Stimulated activated naive B cell treated with anti-CD40 and anti-IgM and Interleukin-4, amounts not matched to agents 10 μg/mL and 1 μg/mL and 100 μg/mL, for 72 hours (primary cell): ENCODE measurements at regions not wholly inside any gene's neighbourhood (a gene's known extent, or its start where the extent isn't known, plus 50 kb on each side); places are given as distances from the start of the nearest gene placed in this dataset.

ENCODE experiments used
- ATAC-seq, 2 donors: fragments of 150-1000 bp; cut with Tn5 transposase; replicated peaks; 2 replicates each; pipeline ENCODE4 v1.10.0; 2021; ENCODE audit warnings: moderate library complexity in 1 of 2
- DNase-seq: peaks from one replicate; pipeline ENCODE4 v3.0.0; 2021
- H3K27ac Mint-ChIP-seq: one replicate; pipeline ENCODE4 v1.8.0; 2022; ENCODE audit warnings: mild to moderate bottlenecking, mixed read lengths
- H3K27me3 Mint-ChIP-seq, 2 donors: one replicate each; pipeline ENCODE4 v1.8.0; 2022; ENCODE audit warnings: mixed read lengths in 2 of 2
- H3K36me3 Mint-ChIP-seq, 2 donors: one replicate each; pipeline ENCODE4 v1.8.0; 2022; ENCODE audit warnings: mixed read lengths in 2 of 2, mild to moderate bottlenecking in 1 of 2
- H3K4me1 Mint-ChIP-seq, 2 donors: one replicate each; pipeline ENCODE4 v1.8.0; 2022; ENCODE audit warnings: mixed read lengths in 2 of 2, mild to moderate bottlenecking in 1 of 2
- H3K4me3 Mint-ChIP-seq, 2 donors: one replicate each; pipeline ENCODE4 v1.8.0; 2022; ENCODE audit warnings: mild to moderate bottlenecking in 2 of 2, mixed read lengths in 2 of 2, moderate library complexity in 1 of 2
- H3K9me3 Mint-ChIP-seq, 2 donors: one replicate each; pipeline ENCODE4 v1.8.0; 2022; ENCODE audit warnings: mixed read lengths in 2 of 2, mild to moderate bottlenecking in 1 of 2

GRCh38 chr12:93020631-93021597, 91.8 kb upstream of the EEA1 start:
- ATAC-seq (peak in 1 of 2 donors; percentile 43), DNase-seq (no peak)
- H3K9me3 Mint-ChIP-seq: no peaks in the 10 kb centered on the region

GRCh38 chr12:93022603-93023340, 93.7 kb upstream of the EEA1 start:
- no peaks in the 10 kb centered on the region for H3K27me3 Mint-ChIP-seq
- no peak for ATAC-seq
- no peaks in the 10 kb centered on the region for H3K9me3 Mint-ChIP-seq
- H3K4me1 Mint-ChIP-seq: peaks cover 0 to 4% of the 10 kb centered on the region in 2 donors
- H3K27ac Mint-ChIP-seq: no peak overlapping the region
- DNase-seq: no peak
- no peak overlapping the region for H3K4me3 Mint-ChIP-seq
- no peaks in the 10 kb centered on the region for H3K36me3 Mint-ChIP-seq

More at GRCh38 chr12:93020631-93021597, 91.8 kb upstream of the EEA1 start:
- Mint-ChIP-seq H3K4me1 (peaks cover 0 to 4% of the 10 kb centered on the region in 2 donors), H3K36me3 (no peaks in the 10 kb centered on the region), H3K27me3 (no peaks in the 10 kb centered on the region), H3K27ac (no peak overlapping the region), H3K4me3 (no peak overlapping the region)

- peak; percentile 4 for DNase-seq
- Mint-ChIP-seq H3K27me3 (no peaks in the 10 kb centered on the region), H3K4me3 (no peak overlapping the region), H3K9me3 (no peaks in the 10 kb centered on the region), H3K27ac (no peak overlapping the region), H3K36me3 (no peaks in the 10 kb centered on the region), H3K4me1 (peaks cover 0 to 6% of the 10 kb centered on the region in 2 donors)
- peak; percentile 81 to 82 for ATAC-seq
Observed at GRCh38 chr12:93025145-93026103, 96.3 kb upstream of the EEA1 start.

GRCh38 chr12:93027041-93027440, 97.9 kb upstream of the EEA1 start:
- Mint-ChIP-seq H3K4me1 (peaks cover 0 to 4% of the 10 kb centered on the region in 2 donors), H3K27ac (no peak overlapping the region), H3K9me3 (no peaks in the 10 kb centered on the region), H3K27me3 (no peaks in the 10 kb centered on the region), H3K4me3 (no peak overlapping the region), H3K36me3 (no peaks in the 10 kb centered on the region)
- no peak for ATAC-seq
- DNase-seq: no peak

- no peak for DNase-seq
- no peaks in the 10 kb centered on the region for H3K9me3 Mint-ChIP-seq
- H3K4me1 Mint-ChIP-seq: peaks cover 0 to 4% of the 10 kb centered on the region in 2 donors
- H3K36me3 Mint-ChIP-seq: no peaks in the 10 kb centered on the region
- H3K27ac Mint-ChIP-seq: no peak overlapping the region
- no peak for ATAC-seq
- no peak overlapping the region for H3K4me3 Mint-ChIP-seq
- H3K27me3 Mint-ChIP-seq: peaks cover 0 to 3% of the 10 kb centered on the region in 2 donors
Observed at GRCh38 chr12:93029091-93029490, 100.0 kb upstream of the EEA1 start.

- H3K27me3 Mint-ChIP-seq: peaks cover 6 to 11% of the 10 kb centered on the region in 2 donors
- H3K4me3 Mint-ChIP-seq: no peak overlapping the region
- peaks cover 0 to 2% of the 10 kb centered on the region in 2 donors for H3K4me1 Mint-ChIP-seq
- no peak for DNase-seq
- H3K36me3 Mint-ChIP-seq: no peaks in the 10 kb centered on the region
- ATAC-seq: peak; percentile 41 to 56
- no peak overlapping the region for H3K27ac Mint-ChIP-seq
- H3K9me3 Mint-ChIP-seq: no peaks in the 10 kb centered on the region
Observed at GRCh38 chr12:93031028-93031427, 101.9 kb upstream of the EEA1 start.

GRCh38 chr12:93032758-93033157, 103.7 kb upstream of the EEA1 start:
- peaks cover 0 to 4% of the 10 kb centered on the region in 2 donors for H3K4me1 Mint-ChIP-seq
- no peak for ATAC-seq

GRCh38 chr12:93033948-93034347, 104.9 kb upstream of the EEA1 start:
- DNase-seq (no peak), ATAC-seq (no peak)
- H3K9me3 Mint-ChIP-seq: peaks cover 1 to 2% of the 10 kb centered on the region in 2 donors
- H3K4me3 Mint-ChIP-seq: no peak overlapping the region
- no peaks in the 10 kb centered on the region for H3K36me3 Mint-ChIP-seq
- H3K27me3 Mint-ChIP-seq: peaks cover 6 to 17% of the 10 kb centered on the region in 2 donors
- no peak overlapping the region for H3K27ac Mint-ChIP-seq
- peaks cover 0 to 2% of the 10 kb centered on the region in 2 donors for H3K4me1 Mint-ChIP-seq

More at GRCh38 chr12:93032758-93033157, 103.7 kb upstream of the EEA1 start:
- Mint-ChIP-seq H3K27me3 (peaks cover 6 to 15% of the 10 kb centered on the region in 2 donors), H3K4me3 (no peak overlapping the region), H3K36me3 (no peaks in the 10 kb centered on the region), H3K9me3 (no peaks in the 10 kb centered on the region), H3K27ac (no peak overlapping the region)
- no peak for DNase-seq

- no peak for ATAC-seq
- H3K4me3 Mint-ChIP-seq: no peak overlapping the region
- no peak overlapping the region for H3K27ac Mint-ChIP-seq
Observed at GRCh38 chr12:93039062-93039461, 110.0 kb upstream of the EEA1 start.

GRCh38 chr12:93039930-93040329, 110.8 kb upstream of the EEA1 start:
- peaks cover 0 to 8% of the 10 kb centered on the region in 2 donors for H3K27me3 Mint-ChIP-seq

More at GRCh38 chr12:93039062-93039461, 110.0 kb upstream of the EEA1 start:
- Mint-ChIP-seq H3K9me3 (peaks cover 2 to 4% of the 10 kb centered on the region in 2 donors), H3K36me3 (no peaks in the 10 kb centered on the region), H3K27me3 (peaks cover 6 to 16% of the 10 kb centered on the region in 2 donors), H3K4me1 (peaks cover 0 to 2% of the 10 kb centered on the region in 2 donors)
- no peak for DNase-seq

GRCh38 chr12:93040367-93040766, 111.3 kb upstream of the EEA1 start:
- Mint-ChIP-seq H3K4me3 (no peak overlapping the region), H3K4me1 (peaks cover 0 to 2% of the 10 kb centered on the region in 2 donors), H3K36me3 (no peaks in the 10 kb centered on the region), H3K9me3 (peaks cover 2 to 4% of the 10 kb centered on the region in 2 donors), H3K27ac (no peak overlapping the region), H3K27me3 (peaks cover 0 to 8% of the 10 kb centered on the region in 2 donors)
- DNase-seq: no peak
- no peak for ATAC-seq

More at GRCh38 chr12:93039930-93040329, 110.8 kb upstream of the EEA1 start:
- DNase-seq: no peak
- ATAC-seq: no peak
- Mint-ChIP-seq H3K4me1 (peaks cover 0 to 2% of the 10 kb centered on the region in 2 donors), H3K4me3 (no peak overlapping the region), H3K9me3 (peaks cover 2 to 4% of the 10 kb centered on the region in 2 donors), H3K36me3 (no peaks in the 10 kb centered on the region), H3K27ac (no peak overlapping the region)

GRCh38 chr12:93041416-93041815, 112.3 kb upstream of the EEA1 start:
- no peak for DNase-seq
- no peak overlapping the region for H3K27ac Mint-ChIP-seq
- ATAC-seq: no peak
- no peak overlapping the region for H3K4me3 Mint-ChIP-seq
- H3K36me3 Mint-ChIP-seq: no peaks in the 10 kb centered on the region
- H3K27me3 Mint-ChIP-seq: peaks cover 0 to 8% of the 10 kb centered on the region in 2 donors
- H3K4me1 Mint-ChIP-seq: peaks cover 0 to 2% of the 10 kb centered on the region in 2 donors
- H3K9me3 Mint-ChIP-seq: peaks cover 2 to 4% of the 10 kb centered on the region in 2 donors

- no peak for ATAC-seq
- DNase-seq: no peak
- no peak overlapping the region for H3K4me3 Mint-ChIP-seq
- H3K4me1 Mint-ChIP-seq: no peaks in the 10 kb centered on the region
- peaks cover 0 to 4% of the 10 kb centered on the region in 2 donors for H3K27me3 Mint-ChIP-seq
- H3K27ac Mint-ChIP-seq: no peak overlapping the region
- H3K36me3 Mint-ChIP-seq: no peaks in the 10 kb centered on the region
- H3K9me3 Mint-ChIP-seq: peaks cover 4% of the 10 kb centered on the region in 2 donors
Observed at GRCh38 chr12:93042283-93042682, 113.2 kb upstream of the EEA1 start.
